Stomach (tissue), 8 donors: ENCODE measurements at regions not wholly inside any gene's neighbourhood (a gene's known extent, or its start where the extent isn't known, plus 50 kb on each side); places are given as distances from the start of the nearest gene placed in this dataset.

Source experiments
- DNase-seq, 2 donors: peaks; one replicate each; pipeline versions ENCODE4 v3.0.0 to v3.0.0-alpha.2; 2013 to 2019
- H3K27ac ChIP-seq, 5 donors: fragments of 200-600 bp in 4 of 5; sonication (generic) in 4 of 5; one replicate each; pipeline ENCODE4 v1.5.1; 2013 to 2019; ENCODE audit warnings: mild to moderate bottlenecking in 1 of 5, moderate library complexity in 1 of 5
- H3K27me3 ChIP-seq, 3 donors: fragments of 200-600 bp; sonication (generic); one replicate each; pipeline ENCODE4 v1.5.1; 2017 to 2019; ENCODE audit warnings: mixed run types in 1 of 3
- H3K36me3 ChIP-seq, 4 donors: fragments of 200-600 bp; sonication (generic); 1 replicate in 3 of 4; 2 replicates in 1 of 4; pipeline ENCODE4 v1.5.1; 2016 to 2019
- H3K4me1 ChIP-seq, 4 donors: fragments of 200-600 bp; sonication (generic); one replicate each; pipeline ENCODE4 v1.5.1; 2016 to 2019
- H3K4me3 ChIP-seq, 4 donors: fragments of 200-600 bp; sonication (generic) in 3 of 4; one replicate each; pipeline ENCODE4 v1.5.1; 2016 to 2019; ENCODE audit warnings: mild to moderate bottlenecking in 1 of 4
- H3K9me3 ChIP-seq, 4 donors: fragments of 200-600 bp; sonication (generic); one replicate each; pipeline ENCODE4 v1.5.1; 2016 to 2019
- CTCF ChIP-seq, 7 experiments: fragments of 450-650 bp in 4 of 7; fragments of 200-600 bp in 3 of 7; sonication (generic) in 3 of 7; IDR thresholded peaks; one replicate each; pipeline ENCODE4 v1.5.1; 2016 to 2019; ENCODE audit warnings: antibody characterized with exemption in 7 of 7, control low read depth in 2 of 7, mild to moderate bottlenecking in 1 of 7
- EP300 ChIP-seq: sonication (generic); formaldehyde crosslinking; IDR thresholded peaks from one replicate; pipeline ENCODE4 v1.6.1; 2017; ENCODE audit warnings: antibody characterized with exemption
- POLR2A ChIP-seq, 4 donors: fragments of 450-650 bp; IDR thresholded peaks; one replicate each; pipeline ENCODE4 v1.6.1; 2016; ENCODE audit warnings: antibody characterized with exemption in 4 of 4, control low read depth in 2 of 4, mild to moderate bottlenecking in 1 of 4, moderate library complexity in 1 of 4
- POLR2AphosphoS5 ChIP-seq, 3 donors: sonication (generic); formaldehyde crosslinking; IDR thresholded peaks; one replicate each; pipeline ENCODE4 v1.6.1; 2016; ENCODE audit warnings: antibody characterized with exemption in 3 of 3
- WGBS, 5 donors: extraction: QIAGEN DNeasy Blood & Tissue Kit in 3 of 5; methylation state at CpG; one replicate each; pipeline versions ENCODE4 v1.1.5 to v1.1.7; 2013 to 2018; 5-methylcytosine and 5-hydroxymethylcytosine counted together
- intact Hi-C: fragments of 100-400 bp; cut with DNase I; formaldehyde crosslinking; loops from one replicate; pipeline ENCODE4 v1.15.1; 2023; ENCODE audit warnings: low total_unique reads
- donor health status: healthy with polysubstance abuse.
- donor health status: Bipolar disorder and iron deficiency.
- donor health status: healthy.

- intact Hi-C loops = no loop called here
- WGBS, 5 donors = 49 to 67% (median 57%) methylated on average over 6 of the region's 6 CpGs
- peaks cover 0 to 29% (median 0%) of the 10 kb centered on the region in 3 donors for H3K27me3 ChIP-seq
Observed at GRCh38 chr20:48407710-48408109, 420.1 kb downstream of the PREX1 start.

GRCh38 chr20:48406912-48407340, 420.9 kb downstream of the PREX1 start:
- intact Hi-C loops = no loop called here
- WGBS, 5 donors = 58 to 72% (median 68%) methylated on average over 5 of the region's 5 CpGs
- H3K27me3 ChIP-seq = peaks cover 0 to 29% (median 0%) of the 10 kb centered on the region in 3 donors
- H3K9me3 ChIP-seq = no peaks in the 10 kb centered on the region
- no peaks in the 10 kb centered on the region for H3K36me3 ChIP-seq
- H3K27ac ChIP-seq = no peak overlapping the region
- TF ChIP-seq EP300 = no peak
- TF ChIP-seq POLR2A (IDR thresholded peaks at IDR 0.05) = no peak
- TF ChIP-seq POLR2AphosphoS5 (IDR thresholded peaks at IDR 0.05) = no peak
- no peak for TF ChIP-seq CTCF (IDR thresholded peaks at IDR 0.05)
- H3K4me3 ChIP-seq = no peak overlapping the region
- peaks cover 0 to 2% (median 0%) of the 10 kb centered on the region in 4 donors for H3K4me1 ChIP-seq
- no peak for DNase-seq

More at GRCh38 chr20:48407710-48408109, 420.1 kb downstream of the PREX1 start:
- Histone ChIP-seq H3K4me1 (peaks cover 0 to 4% (median 0%) of the 10 kb centered on the region in 4 donors), H3K27ac (no peak overlapping the region), H3K36me3 (no peaks in the 10 kb centered on the region), H3K4me3 (no peak overlapping the region), H3K9me3 (no peaks in the 10 kb centered on the region)
- DNase-seq = no peak
- TF ChIP-seq EP300 (no peak), POLR2A (IDR thresholded peaks at IDR 0.05) (no peak), CTCF (IDR thresholded peaks at IDR 0.05) (no peak)

GRCh38 chr20:48406498-48406897, 421.3 kb downstream of the PREX1 start:
- TF ChIP-seq POLR2A (IDR thresholded peaks at IDR 0.05) = no peak
- no peak for TF ChIP-seq CTCF (IDR thresholded peaks at IDR 0.05)
- TF ChIP-seq EP300 = no peak
- TF ChIP-seq POLR2AphosphoS5 (IDR thresholded peaks at IDR 0.05) = no peak

GRCh38 chr20:48405909-48406308, 421.9 kb downstream of the PREX1 start:
- H3K36me3 ChIP-seq = no peaks in the 10 kb centered on the region
- no peaks in the 10 kb centered on the region for H3K9me3 ChIP-seq
- TF ChIP-seq POLR2A (IDR thresholded peaks at IDR 0.05) = no peak
- no peak for TF ChIP-seq EP300
- TF ChIP-seq CTCF (IDR thresholded peaks at IDR 0.05) = no peak
- TF ChIP-seq POLR2AphosphoS5 (IDR thresholded peaks at IDR 0.05) = no peak
- peaks cover 0 to 29% (median 0%) of the 10 kb centered on the region in 3 donors for H3K27me3 ChIP-seq
- H3K27ac ChIP-seq = no peak overlapping the region
- H3K4me3 ChIP-seq = no peak overlapping the region
- WGBS, 5 donors = 59 to 76% (median 74%) methylated on average over 9 to 13 of the region's 13 CpGs
- intact Hi-C loops = no loop called here
- no peaks in the 10 kb centered on the region for H3K4me1 ChIP-seq
- DNase-seq = no peak

More at GRCh38 chr20:48406498-48406897, 421.3 kb downstream of the PREX1 start:
- no peaks in the 10 kb centered on the region for H3K9me3 ChIP-seq
- H3K27me3 ChIP-seq = peaks cover 0 to 29% (median 0%) of the 10 kb centered on the region in 3 donors
- no peaks in the 10 kb centered on the region for H3K36me3 ChIP-seq
- WGBS, 5 donors = 67 to 79% (median 69%) methylated on average over 4 of the region's 4 CpGs
- DNase-seq = no peak
- no peaks in the 10 kb centered on the region for H3K4me1 ChIP-seq
- intact Hi-C loops = no loop called here
- H3K27ac ChIP-seq = no peak overlapping the region
- H3K4me3 ChIP-seq = no peak overlapping the region
